ELR (cell line): ENCODE measurements at regions not wholly inside any gene's neighbourhood (a gene's known extent, or its start where the extent isn't known, plus 50 kb on each side); places are given as distances from the start of the nearest gene placed in this dataset.
"Not testable (repeated sequence)": the region's sequence is repeated elsewhere in the genome, so short reads cannot be mapped to it uniquely, and the experiment has no call there.

ENCODE experiments used
- DNase-seq: peaks from one replicate; pipeline ENCODE4 v3.0.0-alpha.2; 2015; ENCODE audit warnings: low read depth

DNA sequence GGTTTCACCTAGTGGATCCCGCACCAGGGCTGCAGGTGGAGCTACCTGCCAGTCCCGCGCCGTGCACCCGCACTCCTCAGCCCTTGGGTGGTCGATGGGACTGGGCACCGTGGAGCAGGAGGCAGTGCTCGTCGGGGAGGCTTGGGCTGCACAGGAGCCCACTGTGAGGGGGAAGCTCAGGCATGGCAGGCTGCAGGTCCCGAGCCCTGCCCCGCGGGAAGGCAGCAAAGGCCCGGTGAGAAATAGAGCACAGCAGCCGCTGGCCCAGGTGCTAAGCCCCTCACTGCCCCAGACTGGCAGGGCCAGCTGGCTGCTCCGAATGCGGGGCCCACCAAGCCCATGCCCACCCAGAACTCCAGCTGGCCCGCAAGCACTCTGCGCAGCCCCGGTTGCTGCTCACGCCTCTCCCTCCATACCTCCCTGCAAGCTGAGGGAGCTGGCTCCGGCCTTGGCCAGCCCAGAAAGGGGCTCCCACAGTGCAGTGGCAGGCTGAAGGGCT lies 872.7 kb downstream of the PCDH17 start:
- DNase-seq, result not testable (repeated sequence)

DNA sequence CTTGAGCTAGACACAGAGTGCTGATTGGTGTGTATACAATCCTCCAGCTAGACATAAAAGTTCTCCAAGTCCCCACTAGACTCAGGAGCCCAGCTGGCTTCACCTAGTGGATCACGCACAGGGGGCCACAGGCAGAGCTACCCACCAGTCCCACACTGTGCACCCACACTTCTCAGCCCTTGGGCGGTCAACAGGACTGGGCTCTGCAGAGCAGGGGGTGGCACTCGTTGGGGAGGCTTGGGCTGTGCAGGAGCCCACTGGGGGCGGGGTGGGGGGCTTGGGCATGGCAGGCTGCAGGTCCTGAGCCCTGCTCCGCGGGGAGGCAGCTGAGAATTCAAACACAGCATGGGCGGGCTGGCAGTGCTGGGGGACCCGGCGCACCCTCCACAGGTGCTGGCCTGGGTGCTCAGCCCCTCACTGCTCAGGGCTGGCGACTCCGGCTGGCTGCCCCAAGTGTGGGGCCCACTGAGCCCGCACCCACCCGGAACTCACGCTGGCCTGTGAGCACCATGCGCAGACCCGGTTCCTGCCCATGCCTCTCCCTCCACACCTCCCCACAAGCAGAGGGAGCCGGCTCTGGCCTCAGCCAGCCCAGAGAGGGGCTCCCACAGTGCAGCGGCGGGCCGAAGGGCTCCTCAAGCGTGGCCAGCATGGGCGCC lies 873.8 kb downstream of the PCDH17 start:
- not testable (repeated sequence) for DNase-seq

DNA sequence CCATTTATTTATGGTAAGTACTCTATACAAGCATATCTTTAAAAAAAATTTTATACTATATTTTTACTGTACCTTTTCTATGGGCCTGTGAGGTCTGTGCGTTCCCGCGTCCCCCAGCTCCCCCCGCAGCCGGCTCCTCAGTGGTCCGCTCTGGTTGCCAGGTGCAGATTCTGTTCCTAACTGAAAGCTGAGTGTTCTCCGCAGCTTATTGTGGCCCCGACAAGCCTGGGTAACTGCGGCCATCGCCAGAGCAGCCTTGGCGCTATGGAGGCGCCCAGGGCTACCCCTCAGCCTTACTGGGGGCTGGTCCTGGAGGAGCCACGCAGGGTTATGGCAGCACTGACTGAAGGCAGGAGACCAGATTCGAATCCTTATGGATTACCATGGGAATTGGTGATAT lies 896.8 kb downstream of the PCDH17 start:
- no peak for DNase-seq

DNA sequence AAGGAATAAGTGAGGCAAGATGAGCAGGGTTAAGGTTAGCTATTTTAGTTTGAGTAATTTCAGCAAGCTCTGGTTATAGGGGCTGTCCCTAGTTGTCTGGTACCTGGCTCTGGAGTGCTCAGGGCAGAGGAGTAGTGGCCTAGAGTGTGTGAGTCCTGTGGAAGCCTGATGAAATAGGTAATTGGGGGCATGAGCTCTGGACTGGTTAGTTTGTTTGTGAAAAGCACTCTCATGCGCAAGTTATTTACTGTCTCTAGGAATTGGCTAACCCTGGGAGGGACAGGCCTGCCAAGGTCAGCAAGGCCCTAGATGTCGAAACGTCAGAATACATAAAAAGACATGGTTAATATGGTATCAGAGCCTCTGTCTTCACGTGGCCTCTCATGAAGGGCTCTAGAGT lies 900.1 kb downstream of the PCDH17 start:
- DNase-seq, result no peak

DNA sequence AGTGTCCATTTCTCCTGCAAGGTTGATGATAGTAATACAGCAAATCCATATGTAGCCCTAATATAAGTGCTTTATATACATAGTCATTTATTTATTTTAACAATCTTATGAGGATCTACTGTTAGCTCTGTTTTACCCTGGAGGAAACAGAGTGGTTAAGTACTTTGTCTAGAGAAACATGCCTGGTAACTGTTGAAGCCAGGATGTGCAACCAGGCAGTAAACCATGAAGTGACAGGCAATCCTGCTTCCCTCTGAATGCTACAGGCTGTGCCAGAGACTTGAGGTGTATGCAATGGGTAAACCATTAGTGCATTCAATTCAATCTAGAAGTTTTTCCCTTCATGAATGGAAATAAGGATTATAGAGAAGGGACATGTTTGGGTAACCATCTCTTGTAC lies 911.0 kb downstream of the PCDH17 start:
- DNase-seq, result no peak

DNA sequence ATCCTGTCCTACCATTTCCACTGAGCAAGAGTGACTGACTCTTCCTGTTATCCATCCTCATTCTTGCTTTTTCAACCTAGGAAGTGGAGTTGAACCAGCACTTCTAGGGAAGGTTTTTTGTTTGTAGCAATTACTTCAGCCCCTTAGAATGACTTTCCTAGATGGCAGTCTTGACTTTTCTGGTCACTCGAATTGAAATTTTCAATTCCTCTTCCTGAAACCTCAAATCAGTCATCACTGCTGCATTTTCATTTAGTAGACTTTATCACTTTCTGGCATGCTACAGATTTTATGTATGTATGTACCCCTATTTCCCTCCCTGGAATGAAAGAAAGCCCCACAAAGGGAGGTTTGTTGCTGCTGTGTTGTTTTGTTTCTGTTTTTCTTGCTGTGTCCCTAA lies 915.9 kb downstream of the PCDH17 start:
- DNase-seq, result no peak

DNA sequence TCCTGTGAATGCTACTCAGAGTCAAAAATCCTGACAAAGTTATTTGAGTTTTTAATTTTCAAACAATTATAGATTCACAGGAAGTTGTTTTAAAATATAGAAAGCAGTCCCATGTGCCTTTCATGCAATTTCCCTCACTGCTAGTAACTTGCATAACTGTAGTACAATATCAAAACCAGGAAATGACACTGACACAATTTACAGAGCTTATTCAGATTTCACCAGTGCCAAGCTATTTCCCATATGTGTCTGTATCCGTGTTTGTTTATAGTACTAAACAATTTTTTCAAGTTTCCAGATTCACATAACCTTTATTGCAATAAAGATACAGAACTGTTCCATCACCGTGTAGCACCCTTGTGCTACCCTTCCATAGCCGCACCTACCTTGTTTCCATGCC lies 934.6 kb downstream of the PCDH17 start:
- DNase-seq, result no peak

DNA sequence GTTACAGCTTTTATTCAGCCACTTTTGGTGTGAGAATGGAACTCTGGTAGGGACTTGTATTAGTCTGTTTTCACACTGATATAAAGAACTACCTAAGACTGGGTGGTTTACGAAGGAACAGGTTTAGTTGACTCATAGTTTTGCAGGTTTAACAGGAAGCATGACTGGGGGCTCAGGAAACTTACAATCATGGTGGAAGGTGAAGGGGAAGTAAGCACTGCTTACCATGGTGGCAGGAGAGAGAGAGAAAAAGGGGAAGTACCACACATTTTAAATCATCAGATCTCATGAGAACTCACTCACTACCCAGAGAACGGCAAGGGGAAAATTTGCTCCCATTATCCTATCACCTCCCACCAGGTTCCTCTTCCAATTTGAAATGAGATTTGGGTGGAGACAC lies 942.2 kb downstream of the PCDH17 start:
- DNase-seq, result no peak

DNA sequence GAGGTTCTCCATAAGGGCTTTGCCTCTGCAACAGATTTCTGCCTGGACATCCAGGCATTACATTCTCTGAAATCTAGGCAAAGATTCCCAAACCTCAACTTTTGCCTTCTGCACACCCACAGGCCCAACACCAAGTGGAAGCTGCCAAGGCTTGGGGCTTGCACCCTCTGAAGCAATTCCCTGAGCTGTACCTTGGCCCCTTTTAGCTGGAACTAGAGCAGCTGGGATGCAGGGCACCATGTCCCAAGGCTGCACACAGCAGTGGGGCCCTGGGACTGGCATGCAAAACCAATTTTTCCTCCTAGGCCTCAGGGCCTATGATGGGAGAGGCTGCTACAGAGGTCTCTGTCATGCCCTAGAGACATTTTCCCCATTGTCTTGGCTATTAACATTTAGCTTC lies 943.2 kb downstream of the PCDH17 start:
- no peak for DNase-seq

DNA sequence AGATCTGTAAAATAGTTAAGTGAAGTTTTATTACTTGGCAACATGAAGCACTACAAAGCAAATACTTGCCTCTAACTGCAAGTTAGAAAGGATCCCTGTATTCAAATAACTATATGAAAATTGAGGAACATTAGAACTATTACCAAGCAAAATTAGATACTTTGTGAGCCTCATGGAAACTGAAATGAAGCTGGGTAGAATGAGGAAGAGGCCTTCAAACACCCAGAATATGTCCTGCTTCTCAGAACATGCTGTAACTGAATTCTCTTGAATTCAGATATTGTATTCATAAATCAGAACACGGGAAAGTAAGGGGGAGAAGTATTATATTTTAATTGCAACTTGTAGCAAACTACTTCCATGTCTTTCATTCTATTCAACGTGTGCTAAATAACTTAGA lies 947.9 kb downstream of the PCDH17 start:
- DNase-seq, result no peak

DNA sequence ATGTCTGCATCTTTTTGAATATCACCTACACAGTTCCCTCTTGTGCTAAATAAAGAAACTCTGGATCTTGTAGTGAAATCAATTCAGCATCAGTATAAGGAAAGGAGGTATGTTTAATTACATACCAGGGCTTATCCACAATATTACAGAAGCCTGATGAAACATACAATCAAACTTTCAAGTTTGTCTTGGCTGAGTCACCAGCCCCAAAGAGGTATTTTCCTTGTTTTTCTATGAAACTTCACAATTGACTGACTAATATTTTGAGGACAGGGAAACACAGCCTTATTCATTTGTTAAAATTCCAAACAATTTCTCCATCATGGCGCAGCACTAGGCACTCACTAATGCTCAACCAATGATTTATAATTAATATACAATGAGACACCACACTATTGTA lies 952.4 kb downstream of the PCDH17 start:
- DNase-seq, result no peak

DNA sequence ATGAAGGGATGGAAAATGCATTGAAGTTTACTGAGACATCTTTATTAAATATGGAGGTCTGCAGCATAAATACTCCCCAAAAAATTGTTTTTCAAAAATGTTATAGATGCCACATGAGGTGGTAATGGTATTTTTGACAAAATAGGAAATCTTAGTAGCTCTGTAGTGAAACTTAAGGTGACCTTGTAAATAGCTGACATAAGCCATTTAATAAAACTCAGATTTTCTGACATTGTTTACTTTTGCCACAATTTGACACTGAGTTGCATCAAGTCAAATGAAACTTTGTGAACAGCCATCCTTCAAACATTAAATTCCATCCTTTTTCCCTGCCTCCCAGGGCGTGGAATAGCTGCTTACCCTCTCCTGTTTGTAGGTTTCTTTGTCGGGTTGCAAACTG lies 953.1 kb downstream of the PCDH17 start:
- DNase-seq, result no peak

DNA sequence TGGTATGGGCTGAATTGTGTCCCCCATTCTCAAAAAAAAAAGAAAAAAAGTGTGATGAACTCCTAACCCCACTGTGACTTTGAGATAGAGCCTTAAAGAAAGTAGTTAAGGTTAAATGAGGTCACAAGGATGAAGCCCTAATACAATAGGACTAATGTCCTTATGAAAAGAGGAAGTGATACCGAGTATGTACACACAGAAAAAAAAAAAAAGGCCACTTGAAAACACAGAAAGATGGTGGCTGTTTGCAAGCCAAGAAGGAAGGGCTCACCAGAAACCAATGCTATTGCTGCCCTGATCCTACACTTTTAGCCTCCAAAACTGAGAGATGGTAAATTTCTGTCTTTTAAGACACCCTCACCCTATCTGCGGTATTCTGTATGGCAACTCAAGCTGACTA lies 955.6 kb downstream of the PCDH17 start:
- no peak for DNase-seq

DNA sequence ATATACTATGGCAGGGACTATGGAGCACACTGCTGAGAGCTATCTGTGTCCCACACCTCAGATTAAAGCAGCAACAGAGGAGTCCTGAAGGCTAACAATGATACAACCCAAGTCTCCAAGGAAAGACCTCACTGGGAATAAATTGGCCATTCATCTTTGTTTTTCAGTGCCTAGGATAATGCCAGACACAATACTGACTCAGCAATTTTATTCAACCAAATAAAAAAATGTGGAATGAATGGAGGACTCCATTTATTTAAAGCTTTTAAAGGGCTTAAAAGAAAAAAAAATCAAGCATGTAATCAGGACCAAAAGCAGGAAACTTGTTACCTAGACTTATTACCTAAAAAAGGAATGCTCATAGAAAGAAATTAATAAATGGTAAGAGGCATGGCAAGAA lies 960.5 kb downstream of the PCDH17 start:
- DNase-seq, result no peak

DNA sequence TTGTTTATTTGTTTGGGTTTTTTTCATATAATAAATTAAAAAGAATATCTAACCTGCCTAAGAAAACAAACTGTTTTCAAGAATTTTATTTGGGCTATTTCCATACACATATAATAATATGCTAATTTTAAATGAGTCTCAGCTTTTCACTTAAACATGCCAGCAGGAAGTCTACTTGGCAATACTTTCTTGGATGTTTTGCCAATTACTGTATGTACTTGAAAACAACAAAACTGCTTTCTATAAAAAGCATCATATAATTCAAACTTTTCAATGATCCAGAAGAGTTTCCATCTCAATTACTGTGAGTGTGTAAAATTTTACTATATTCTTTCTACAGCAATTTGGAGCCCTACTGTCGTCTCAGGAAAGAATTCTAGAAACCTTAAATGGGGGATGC lies 961.2 kb downstream of the PCDH17 start:
- DNase-seq, result no peak

DNA sequence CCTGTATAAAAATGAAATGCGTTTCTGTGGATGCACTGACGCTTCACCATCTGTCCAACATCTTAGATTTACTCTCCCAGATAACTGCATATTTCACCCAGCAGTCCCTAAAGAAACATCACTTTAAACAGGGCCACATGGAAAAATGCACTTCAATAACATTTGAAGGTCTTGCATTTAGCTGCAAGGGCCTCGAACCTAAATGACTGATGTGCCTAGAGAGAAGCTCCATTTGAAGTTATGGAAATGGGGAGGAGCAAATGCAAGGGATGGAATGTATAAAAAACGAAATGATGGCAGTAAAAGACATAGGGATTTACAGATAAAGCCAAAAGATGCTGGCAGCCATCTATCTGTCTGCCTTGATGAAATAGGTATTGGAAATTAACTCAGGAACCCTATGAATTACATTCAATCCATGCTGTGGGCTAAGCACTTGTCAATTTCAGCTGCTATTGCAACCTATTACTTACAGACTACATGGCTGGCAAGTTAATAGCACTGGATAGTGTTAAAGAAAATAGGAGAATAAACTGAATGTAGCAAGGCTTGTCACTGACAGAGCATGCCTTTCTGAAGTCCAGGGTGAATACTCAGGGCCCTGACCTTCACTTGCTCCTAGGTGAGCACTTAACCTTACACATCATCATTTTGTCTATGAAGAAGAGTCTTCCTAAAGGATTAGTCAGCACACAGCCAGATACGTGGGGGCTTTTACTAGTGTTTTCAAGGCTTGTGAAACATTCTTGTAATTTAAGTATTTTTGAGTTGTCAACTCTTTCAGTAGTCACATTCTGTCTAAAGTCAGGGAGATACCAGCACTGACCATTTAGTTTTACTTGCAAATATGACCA lies 963.4 kb downstream of the PCDH17 start:
- no peak for DNase-seq

DNA sequence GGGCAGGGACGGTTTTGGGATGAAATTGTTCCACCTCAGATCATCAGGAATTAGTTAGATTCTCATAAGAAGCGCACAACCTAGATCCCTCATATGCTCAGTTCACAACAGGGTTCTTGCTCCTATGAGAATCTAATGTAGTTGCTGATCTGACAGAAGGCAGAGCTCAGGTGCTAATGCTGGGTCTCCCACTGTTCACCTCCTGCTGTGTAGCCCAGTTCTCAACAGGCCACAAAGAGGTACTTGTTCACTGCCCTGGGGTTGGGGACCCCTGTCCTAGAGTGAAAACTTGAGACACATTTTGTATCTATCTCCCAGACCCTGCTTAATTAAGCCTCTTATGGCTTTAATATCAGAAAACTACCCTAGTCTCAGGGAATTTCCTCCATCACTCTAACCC lies 966.0 kb downstream of the PCDH17 start:
- no peak for DNase-seq

DNA sequence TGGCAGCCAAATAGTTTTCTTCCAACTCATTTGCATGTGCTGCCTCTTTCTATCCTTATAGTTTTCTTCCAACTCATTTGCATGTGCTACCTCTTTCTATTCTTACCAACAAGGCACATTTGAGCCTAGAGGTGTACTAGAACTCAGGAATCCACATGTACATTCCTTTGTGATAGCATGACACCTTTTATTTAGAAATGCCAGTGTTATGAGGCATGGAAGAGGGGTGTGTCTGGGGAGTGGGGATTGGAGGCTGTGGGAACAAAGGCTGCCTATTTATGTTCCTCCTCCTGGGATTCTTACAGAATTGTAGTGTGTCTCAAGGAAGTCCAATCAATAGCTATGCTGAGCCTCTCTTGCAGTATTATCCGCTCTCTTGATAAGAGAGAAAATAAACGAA lies 966.7 kb downstream of the PCDH17 start:
- no peak for DNase-seq

DNA sequence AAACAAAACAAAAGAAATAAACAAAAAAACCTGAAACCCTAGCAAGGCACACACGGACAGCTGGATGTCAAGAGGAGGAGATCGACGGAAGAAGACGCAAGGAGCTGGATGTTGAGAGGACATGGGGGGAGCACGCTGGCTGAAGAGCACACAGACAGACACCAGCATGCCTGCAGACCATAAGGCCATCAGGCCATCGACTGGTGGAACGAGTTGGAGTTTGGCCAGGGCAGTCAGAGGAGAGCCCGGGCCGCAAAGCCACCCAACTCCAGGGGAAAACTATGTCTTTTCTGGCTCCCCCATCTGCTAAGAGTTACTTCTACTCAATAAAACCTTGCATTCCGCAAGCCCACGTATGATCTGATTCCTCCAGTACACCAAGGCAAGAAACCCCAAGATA lies 979.6 kb downstream of the PCDH17 start:
- no peak for DNase-seq

DNA sequence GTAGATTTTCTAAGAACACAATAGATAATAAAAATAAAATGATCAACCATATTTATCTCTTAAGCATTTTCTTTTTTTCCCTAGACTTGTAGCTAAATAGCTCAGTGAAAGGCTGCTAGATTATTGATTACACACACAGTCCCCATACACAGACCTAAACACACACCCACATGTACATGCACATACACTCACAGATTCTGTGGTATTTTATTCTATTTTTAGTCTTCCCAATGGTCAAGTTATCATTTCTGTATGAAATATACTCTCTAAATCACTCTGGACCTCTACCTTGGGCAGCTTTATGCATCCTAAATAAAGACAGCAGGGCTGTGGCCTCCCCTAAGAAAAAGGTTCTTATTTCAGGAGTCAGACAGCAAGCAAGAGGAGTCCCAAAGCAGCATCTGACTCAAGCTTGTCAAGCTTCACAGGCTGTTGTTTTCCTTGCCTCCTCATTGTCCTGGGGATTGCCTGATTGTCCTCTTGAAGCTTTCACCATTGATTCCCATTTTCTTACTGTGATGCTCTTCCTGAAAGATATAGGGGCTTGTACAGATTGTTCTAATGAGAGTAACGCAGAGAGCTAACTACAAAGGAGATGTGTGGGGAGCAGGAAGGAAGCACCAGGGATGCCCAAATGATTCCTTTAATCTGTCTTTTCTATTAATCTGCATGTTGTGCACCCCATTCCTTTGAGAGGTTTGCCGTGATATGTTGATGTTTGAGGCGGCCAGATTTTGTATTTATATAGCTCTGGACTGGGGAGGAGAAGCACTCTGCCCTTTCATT lies 986.5 kb downstream of the PCDH17 start:
- DNase-seq, result no peak

DNA sequence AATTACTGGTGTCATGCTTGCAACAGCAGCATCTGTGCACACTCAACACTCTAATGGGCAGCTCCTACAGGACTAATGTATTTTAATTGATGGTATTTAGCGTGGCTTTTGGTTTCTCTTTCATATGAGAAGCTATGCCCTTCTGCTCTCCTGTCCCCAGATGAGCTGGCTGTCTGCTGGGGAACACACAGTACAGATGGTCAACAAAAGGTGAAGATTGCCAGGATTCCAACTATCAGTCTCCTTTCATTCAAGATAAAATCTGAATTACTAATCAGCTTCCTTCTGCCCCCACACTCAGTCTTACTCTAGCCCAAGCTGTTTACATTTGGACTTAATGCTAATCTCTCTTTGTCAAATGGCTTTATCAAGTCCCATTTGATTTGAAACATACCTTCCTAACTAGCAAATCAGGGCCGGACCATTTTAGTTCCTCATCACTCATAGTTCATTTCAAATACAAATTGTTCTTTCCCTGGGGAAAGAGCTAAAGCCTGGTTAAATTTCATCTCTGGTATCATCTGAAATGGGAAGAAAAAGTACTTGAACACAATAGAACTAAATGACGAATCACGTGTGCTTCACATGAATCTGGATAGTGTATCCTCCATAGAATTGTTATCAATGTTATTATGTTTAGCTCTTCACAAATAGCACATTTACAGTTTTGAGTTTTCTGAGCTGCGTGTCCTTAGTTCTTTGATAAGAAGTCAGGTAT lies 988.0 kb downstream of the PCDH17 start:
- DNase-seq, result no peak

DNA sequence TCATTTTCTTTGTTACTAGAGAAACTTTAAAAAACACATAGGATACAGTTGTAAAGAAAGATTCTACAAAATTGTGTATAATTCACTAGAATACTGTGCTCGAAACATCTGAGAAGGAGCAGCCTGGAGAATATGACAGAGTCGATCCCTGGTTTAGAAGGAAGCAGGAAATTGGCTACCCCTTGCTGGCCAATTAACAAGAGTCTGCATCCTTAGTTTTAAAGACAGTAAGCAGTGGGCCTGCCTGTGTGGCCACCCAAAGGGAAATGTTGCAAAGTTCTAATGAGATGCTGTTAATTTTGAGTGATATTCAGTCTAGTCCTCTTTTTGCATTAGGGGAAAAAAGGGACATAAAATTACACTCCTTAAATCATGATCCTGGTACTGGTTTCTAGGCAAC lies 988.6 kb downstream of the PCDH17 start:
- DNase-seq, result no peak
